Endothelial cell of umbilical vein (primary cell): ENCODE measurements at regions not wholly inside any gene's neighbourhood (a gene's known extent, or its start where the extent isn't known, plus 50 kb on each side); places are given as distances from the start of the nearest gene placed in this dataset.

Source experiments
- BruUV-seq: library from RNA; stranded (reverse); fragments of 400-500 nt; replicated peaks from 2 replicates; lab custom pipeline; 2021; lab: Mats Ljungman, UMichigan
- CTCF ChIA-PET: fragments of 300-600, 350-600 bp; sonication (Branson Sonifier 250); formaldehyde crosslinking; loops from one replicate; lab custom pipeline; 2021; ENCODE audit warnings: antibody characterized with exemption, inconsistent platforms; lab: Charles Lee
- POLR2A ChIA-PET: fragments of 300-600, 350-600 bp; sonication (Branson Sonifier 250); formaldehyde crosslinking; loops from one replicate; lab custom pipeline; 2021; ENCODE audit warnings: antibody characterized with exemption, inconsistent platforms; lab: Charles Lee
- DNase-seq: peaks from one replicate; pipeline ENCODE4 v3.0.0-alpha.2; 2011; ENCODE audit warnings: low read depth, low spot score
- FAIRE-seq: peaks from 2 replicates; lab custom pipeline; 2011; peaks lifted over from hg19 to GRCh38; lab: Jason Lieb, UNC
- H2AFZ ChIP-seq: 2 replicates; pipeline ENCODE4 v1.6.0; 2012; ENCODE audit warnings: low read depth, low read length, control low read depth, inconsistent platforms
- H3K27ac ChIP-seq: 2 replicates; pipeline ENCODE4 v1.5.1; 2011; ENCODE audit warnings: low read depth, mild to moderate bottlenecking, control low read depth, low read length, moderate library complexity; ENCODE audit not compliant: insufficient read depth
- H3K27me3 ChIP-seq, 2 experiments: 2 replicates each; pipeline versions ENCODE4 v1.6.0 to v1.6.1; 2011; ENCODE audit warnings: low read length in 2 of 2, mixed read lengths in 1 of 2; ENCODE audit not compliant: control insufficient read depth in 2 of 2, insufficient read depth in 2 of 2
- H3K36me3 ChIP-seq, 2 experiments: 2 replicates in 1 of 2; 3 replicates in 1 of 2; pipeline ENCODE4 v1.5.1; 2011; ENCODE audit warnings: low read length in 2 of 2, mild to moderate bottlenecking in 1 of 2, moderate library complexity in 1 of 2; ENCODE audit not compliant: control insufficient read depth in 2 of 2, insufficient read depth in 2 of 2; ENCODE audit errors: extremely low read depth in 1 of 2
- H3K4me1 ChIP-seq: 3 replicates; pipeline ENCODE4 v1.5.1; 2011; ENCODE audit warnings: mild to moderate bottlenecking, low read length; ENCODE audit not compliant: control insufficient read depth, insufficient read depth; ENCODE audit errors: extremely low read depth
- H3K4me2 ChIP-seq: 2 replicates; pipeline ENCODE4 v1.6.1; 2011; ENCODE audit warnings: low read length, control low read depth, mixed read lengths; ENCODE audit not compliant: insufficient read depth
- H3K4me3 ChIP-seq, 3 experiments: fragments of 200-600 bp in 1 of 3; sonication (generic), shearing (Covaris generic) in 1 of 3; replicated peaks in 1 of 3; 2 replicates each; pipeline ENCODE4 v1.5.1; 2011 to 2016; ENCODE audit warnings: control low read depth in 3 of 3, low read length in 3 of 3, mild to moderate bottlenecking in 2 of 3, inconsistent platforms in 1 of 3, low read depth in 1 of 3, moderate library complexity in 1 of 3; ENCODE audit not compliant: insufficient read depth in 1 of 3
- H3K79me2 ChIP-seq: 2 replicates; pipeline ENCODE4 v1.6.0; 2012; ENCODE audit warnings: low read length, inconsistent platforms; ENCODE audit not compliant: control insufficient read depth, insufficient read depth
- H3K9ac ChIP-seq: replicated peaks from 2 replicates; pipeline ENCODE3; 2011; ENCODE audit warnings: low read length, control low read depth; ENCODE audit not compliant: insufficient read depth; ENCODE audit errors: extremely low read depth
- H3K9me1 ChIP-seq: replicated peaks from 3 replicates; pipeline ENCODE4 v1.6.0; 2011; ENCODE audit warnings: mild to moderate bottlenecking, low read length; ENCODE audit not compliant: control insufficient read depth, insufficient read depth; ENCODE audit errors: extremely low read depth
- H3K9me3 ChIP-seq: replicated peaks from 2 replicates; pipeline ENCODE4 v1.5.1; 2012; ENCODE audit warnings: low read length, inconsistent platforms; ENCODE audit not compliant: control insufficient read depth, insufficient read depth
- H4K20me1 ChIP-seq: replicated peaks from 2 replicates; pipeline ENCODE3; 2011; ENCODE audit warnings: mild to moderate bottlenecking, low read length; ENCODE audit not compliant: control insufficient read depth, insufficient read depth; ENCODE audit errors: extremely low read depth
- EZH2 ChIP-seq: IDR thresholded peaks from 2 replicates; pipeline ENCODE4 v1.6.1; 2012; ENCODE audit warnings: borderline replicate concordance, low read depth, mild to moderate bottlenecking, moderate library complexity, low read length, inconsistent platforms; ENCODE audit not compliant: severe bottlenecking
- FOS ChIP-seq: IDR thresholded peaks from 2 replicates; pipeline ENCODE4 v1.6.1; 2011; ENCODE audit warnings: mild to moderate bottlenecking, low read length, moderate library complexity, borderline replicate concordance; ENCODE audit not compliant: insufficient read depth
- GATA2 ChIP-seq: IDR thresholded peaks from 2 replicates; pipeline ENCODE4 v1.7.0; 2011; ENCODE audit warnings: low read depth, mild to moderate bottlenecking, moderate library complexity, mixed read lengths, low read length; ENCODE audit not compliant: insufficient read length, insufficient read depth
- JUN ChIP-seq: IDR thresholded peaks from 2 replicates; pipeline ENCODE4 v1.6.1; 2011; ENCODE audit warnings: borderline replicate concordance, low read depth; ENCODE audit not compliant: insufficient read length, insufficient read depth
- MYC ChIP-seq: IDR thresholded peaks from one replicate; pipeline ENCODE4 v1.6.1; 2011; ENCODE audit warnings: mild to moderate bottlenecking, low read depth, low read length
- POLR2A ChIP-seq: IDR thresholded peaks from 2 replicates; pipeline ENCODE4 v1.6.1; 2012; ENCODE audit warnings: low read depth, mild to moderate bottlenecking, control low read depth, low read length
- POLR2AphosphoS5 ChIP-seq: IDR thresholded peaks from 2 replicates; pipeline ENCODE4 v1.6.1; 2012; ENCODE audit warnings: low read depth, mild to moderate bottlenecking, control low read depth, low read length, moderate library complexity; ENCODE audit not compliant: insufficient read depth
- dilution Hi-C: fragments of 300-500 bp; cut with MboI; formaldehyde crosslinking; loops from one replicate; pipeline ENCODE4 v1.15.0; 2019; ENCODE audit warnings: low sequenced_read_pairs; ENCODE audit not compliant: extremely low pct_ligation_motif_present
- intact Hi-C: fragments of 100-400 bp; cut with micrococcal nuclease; formaldehyde crosslinking; loops from one replicate; pipeline ENCODE4 v1.10.0; 2022
- TF ChIP-seq, protein P1 (sequence below): IDR thresholded peaks from 2 replicates; pipeline ENCODE4 v1.6.1; 2011; ENCODE audit not compliant: insufficient read depth, insufficient read length
- TF ChIP-seq, protein P2 (sequence below), 2 donors: IDR thresholded peaks; 1 replicate in 1 of 2; 2 replicates in 1 of 2; pipeline ENCODE4 v1.5.1; 2011; ENCODE audit warnings: low read length in 2 of 2, mild to moderate bottlenecking in 2 of 2, moderate library complexity in 2 of 2, control low read depth in 1 of 2, inconsistent platforms in 1 of 2, low read depth in 1 of 2; ENCODE audit not compliant: insufficient read depth in 1 of 2; ENCODE audit errors: extremely low read depth in 1 of 2

DNA sequence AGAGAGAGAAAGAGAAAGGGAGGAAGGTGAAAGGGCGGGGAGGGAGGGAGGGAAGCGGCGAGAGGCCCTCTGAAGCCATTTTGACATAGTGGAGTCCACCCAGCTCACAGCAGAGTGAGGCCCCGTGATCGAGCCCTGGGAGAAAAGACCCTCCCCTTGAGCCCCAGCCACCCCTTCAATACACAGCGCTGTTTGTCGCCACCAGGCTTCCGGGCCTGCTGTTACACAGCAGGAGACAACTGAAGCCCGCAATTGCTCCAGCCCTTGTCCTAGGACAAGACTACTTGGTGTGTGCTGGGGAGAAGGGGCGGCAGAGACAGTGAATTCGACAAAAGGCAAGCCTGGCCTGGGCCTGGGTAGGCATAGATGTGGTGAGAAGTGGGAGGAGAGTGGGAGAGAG lies 67.3 kb downstream of the PRR18 start:
- Histone ChIP-seq H3K9me3 (no peaks in the 10 kb centered on the region), H3K27ac (no peak overlapping the region), H3K4me3 (no peak overlapping the region), H3K27me3 (peaks cover 0 to 4% of the 10 kb centered on the region in 2 experiments), H3K36me3 (no peaks in the 10 kb centered on the region), H2AFZ (no peak overlapping the region), H3K9ac (no peak overlapping the region), H3K9me1 (no peaks in the 10 kb centered on the region), H3K4me2 (no peak overlapping the region), H4K20me1 (no peaks in the 10 kb centered on the region), H3K4me1 (no peaks in the 10 kb centered on the region), H3K79me2 (no peaks in the 10 kb centered on the region)
- TF ChIP-seq GATA2 (no peak), EZH2 (no peak), POLR2AphosphoS5 (no peak), FOS (no peak), JUN (no peak), MYC (no peak), POLR2A (no peak)
- TF ChIP-seq, protein P1, sequence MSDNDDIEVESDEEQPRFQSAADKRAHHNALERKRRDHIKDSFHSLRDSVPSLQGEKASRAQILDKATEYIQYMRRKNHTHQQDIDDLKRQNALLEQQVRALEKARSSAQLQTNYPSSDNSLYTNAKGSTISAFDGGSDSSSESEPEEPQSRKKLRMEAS, result no peak
- TF ChIP-seq, protein P2, sequence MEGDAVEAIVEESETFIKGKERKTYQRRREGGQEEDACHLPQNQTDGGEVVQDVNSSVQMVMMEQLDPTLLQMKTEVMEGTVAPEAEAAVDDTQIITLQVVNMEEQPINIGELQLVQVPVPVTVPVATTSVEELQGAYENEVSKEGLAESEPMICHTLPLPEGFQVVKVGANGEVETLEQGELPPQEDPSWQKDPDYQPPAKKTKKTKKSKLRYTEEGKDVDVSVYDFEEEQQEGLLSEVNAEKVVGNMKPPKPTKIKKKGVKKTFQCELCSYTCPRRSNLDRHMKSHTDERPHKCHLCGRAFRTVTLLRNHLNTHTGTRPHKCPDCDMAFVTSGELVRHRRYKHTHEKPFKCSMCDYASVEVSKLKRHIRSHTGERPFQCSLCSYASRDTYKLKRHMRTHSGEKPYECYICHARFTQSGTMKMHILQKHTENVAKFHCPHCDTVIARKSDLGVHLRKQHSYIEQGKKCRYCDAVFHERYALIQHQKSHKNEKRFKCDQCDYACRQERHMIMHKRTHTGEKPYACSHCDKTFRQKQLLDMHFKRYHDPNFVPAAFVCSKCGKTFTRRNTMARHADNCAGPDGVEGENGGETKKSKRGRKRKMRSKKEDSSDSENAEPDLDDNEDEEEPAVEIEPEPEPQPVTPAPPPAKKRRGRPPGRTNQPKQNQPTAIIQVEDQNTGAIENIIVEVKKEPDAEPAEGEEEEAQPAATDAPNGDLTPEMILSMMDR (IDR thresholded peaks at IDR 0.05; ENCODE audit: extremely low read depth in 1 of 2, insufficient read depth in 1 of 2, low read depth in 1 of 2, low read length in 2 of 2), result no peak
- DNase-seq (no peak), FAIRE-seq (no peak)
- dilution Hi-C loops, result no loop called here
- no TSS peak for BruUV-seq
- ChIA-PET CTCF (no interaction called here), POLR2A (no interaction called here)
- intact Hi-C loops, result no loop called here
